HG03139 (cell line): ENCODE measurements at regions not wholly inside any gene's neighbourhood (a gene's known extent, or its start where the extent isn't known, plus 50 kb on each side); places are given as distances from the start of the nearest gene placed in this dataset.
"Not testable (repeated sequence)": the region's sequence is repeated elsewhere in the genome, so short reads cannot be mapped to it uniquely, and the experiment has no call there.

Experiments
- ATAC-seq: cut with Tn5 transposase; IDR thresholded peaks from one replicate; pipeline ENCODE4 v1.9.1; 2021; ENCODE audit not compliant: unreplicated experiment

GRCh38 chr2:192828175-192828574 is 633.4 kb upstream of the TMEFF2 start:
- ATAC-seq: no peak

GRCh38 chr2:192827735-192828134 is 633.0 kb upstream of the TMEFF2 start:
- no peak for ATAC-seq

GRCh38 chr2:192814376-192814775 is 619.6 kb upstream of the TMEFF2 start:
- no peak for ATAC-seq

- ATAC-seq: no peak
Measured at GRCh38 chr2:192813341-192813740, 618.6 kb upstream of the TMEFF2 start.

GRCh38 chr2:192809173-192809572 is 614.4 kb upstream of the TMEFF2 start:
- ATAC-seq: no peak

GRCh38 chr2:192783643-192784042 is 588.9 kb upstream of the TMEFF2 start:
- ATAC-seq: no peak

GRCh38 chr2:192775459-192776262 is 580.9 kb upstream of the TMEFF2 start:
- ATAC-seq: no peak

- no peak for ATAC-seq
Measured at GRCh38 chr2:192775011-192775410, 580.3 kb upstream of the TMEFF2 start.

GRCh38 chr2:192773044-192773443 is 578.3 kb upstream of the TMEFF2 start:
- no peak for ATAC-seq

GRCh38 chr2:192749611-192750200 is 555.0 kb upstream of the TMEFF2 start:
- ATAC-seq: no peak

- no peak for ATAC-seq
Measured at GRCh38 chr2:192741889-192742288, 547.2 kb upstream of the TMEFF2 start.

GRCh38 chr2:192735447-192735846 is 540.7 kb upstream of the TMEFF2 start:
- no peak for ATAC-seq

GRCh38 chr2:192729369-192729768 is 534.6 kb upstream of the TMEFF2 start:
- no peak for ATAC-seq

GRCh38 chr2:192725991-192726390 is 531.3 kb upstream of the TMEFF2 start:
- no peak for ATAC-seq

GRCh38 chr2:192719629-192720028 is 524.9 kb upstream of the TMEFF2 start:
- ATAC-seq: no peak

GRCh38 chr2:192718340-192718739 is 523.6 kb upstream of the TMEFF2 start:
- ATAC-seq: no peak

- no peak for ATAC-seq
Measured at GRCh38 chr2:192700934-192701333, 506.2 kb upstream of the TMEFF2 start.

GRCh38 chr2:192697880-192698279 is 503.1 kb upstream of the TMEFF2 start:
- no peak for ATAC-seq

GRCh38 chr2:192696857-192697256 is 502.1 kb upstream of the TMEFF2 start:
- no peak for ATAC-seq

- ATAC-seq: no peak
Measured at GRCh38 chr2:192687015-192687414, 492.3 kb upstream of the TMEFF2 start.

GRCh38 chr2:192682511-192682910 is 487.8 kb upstream of the TMEFF2 start:
- ATAC-seq: not testable (repeated sequence)

- ATAC-seq: no peak
Measured at GRCh38 chr2:192675681-192676080, 480.9 kb upstream of the TMEFF2 start.
